Gastrocnemius medialis (tissue), 4 donors: ENCODE measurements at regions not wholly inside any gene's neighbourhood (a gene's known extent, or its start where the extent isn't known, plus 50 kb on each side); places are given as distances from the start of the nearest gene placed in this dataset.

ENCODE experiments used
- ATAC-seq, 2 donors: fragments of 150-250 bp; one replicate each; pipeline ENCODE4 v1.9.1; 2016
- DNase-seq, 2 donors: peaks; one replicate each; pipeline ENCODE4 v3.0.0-alpha.2; 2019
- H3K27ac ChIP-seq, 4 donors: fragments of 200-600 bp; sonication (generic); 1 replicate in 1 of 4; 2 replicates in 3 of 4; pipeline ENCODE4 v1.5.1; 2016 to 2018; ENCODE audit warnings: mild to moderate bottlenecking in 2 of 4, moderate library complexity in 1 of 4
- H3K27me3 ChIP-seq, 3 donors: fragments of 200-600 bp; sonication (generic) in 2 of 3; 1 replicate in 1 of 3; 2 replicates in 2 of 3; pipeline versions ENCODE4 v1.5.1 to v1.6.0; 2016 to 2019; ENCODE audit warnings: mild to moderate bottlenecking in 1 of 3, moderate library complexity in 1 of 3
- H3K36me3 ChIP-seq, 2 donors: fragments of 200-600 bp; sonication (generic) in 1 of 2; one replicate each; pipeline ENCODE4 v1.5.1; 2017 to 2018
- H3K4me1 ChIP-seq, 2 donors: fragments of 200-600 bp; sonication (generic) in 1 of 2; one replicate each; pipeline ENCODE4 v1.5.1; 2016 to 2017; ENCODE audit warnings: mild to moderate bottlenecking in 2 of 2
- H3K4me3 ChIP-seq, 4 donors: fragments of 200-600 bp; sonication (generic) in 3 of 4; 1 replicate in 1 of 4; 2 replicates in 3 of 4; pipeline ENCODE4 v1.5.1; 2016 to 2019; ENCODE audit warnings: mild to moderate bottlenecking in 2 of 4
- H3K9me3 ChIP-seq, 3 donors: fragments of 200-600 bp; sonication (generic) in 2 of 3; 1 replicate in 1 of 3; 2 replicates in 2 of 3; pipeline ENCODE4 v1.5.1; 2016 to 2019
- CTCF ChIP-seq, 5 experiments: fragments of 450-650 bp in 3 of 5; fragments of 200-600 bp in 2 of 5; sonication (generic) in 2 of 5; IDR thresholded peaks in 4 of 5; conservative IDR thresholded peaks in 1 of 5; 1 replicate in 4 of 5; 2 replicates in 1 of 5; pipeline ENCODE4 v1.5.1; 2016 to 2019; ENCODE audit warnings: antibody characterized with exemption in 5 of 5, mild to moderate bottlenecking in 3 of 5, moderate library complexity in 3 of 5
- POLR2A ChIP-seq, 2 donors: fragments of 450-650 bp; IDR thresholded peaks; one replicate each; pipeline ENCODE4 v1.6.1; 2017; ENCODE audit warnings: antibody characterized with exemption in 2 of 2, mild to moderate bottlenecking in 2 of 2, moderate library complexity in 2 of 2
- in situ Hi-C, 4 donors: fragments of 200-750 bp; cut with MboI; loops; one replicate each; pipeline versions ENCODE4 v1.15.0 to v1.8.0; 2017; ENCODE audit warnings: low sequenced_read_pairs in 4 of 4
- intact Hi-C: fragments of 100-400 bp; cut with DNase I; formaldehyde crosslinking; loops from one replicate; pipeline ENCODE4 v1.15.1; 2023; ENCODE audit warnings: low total_unique reads

GRCh38 chr12:83471341-83471740, 784.6 kb downstream of the TMTC2 start:
- Histone ChIP-seq H3K27me3 (no peaks in the 10 kb centered on the region), H3K4me1 (no peaks in the 10 kb centered on the region), H3K27ac (no peak overlapping the region), H3K4me3 (no peak overlapping the region), H3K36me3 (no peaks in the 10 kb centered on the region), H3K9me3 (no peaks in the 10 kb centered on the region)
- TF ChIP-seq CTCF (IDR thresholded peaks at IDR 0.05 in 4 of 5, conservative IDR thresholded peaks at IDR 0.05 in 1 of 5) = no peak
- TF ChIP-seq POLR2A (IDR thresholded peaks at IDR 0.05) = no peak
- in situ Hi-C loops = no loop called here
- DNase-seq (no peak), ATAC-seq (no peak)
- intact Hi-C loops = no loop called here

- TF ChIP-seq POLR2A (IDR thresholded peaks at IDR 0.05) (no peak), CTCF (IDR thresholded peaks at IDR 0.05 in 4 of 5, conservative IDR thresholded peaks at IDR 0.05 in 1 of 5) (no peak)
- in situ Hi-C loops (no loop called here), intact Hi-C loops (no loop called here)
- DNase-seq (no peak), ATAC-seq (no peak)
- Histone ChIP-seq H3K27ac (no peak overlapping the region), H3K9me3 (no peaks in the 10 kb centered on the region), H3K4me1 (no peaks in the 10 kb centered on the region), H3K27me3 (no peaks in the 10 kb centered on the region), H3K36me3 (no peaks in the 10 kb centered on the region), H3K4me3 (no peak overlapping the region)
These were observed 784.0 kb downstream of the TMTC2 start for GRCh38 chr12:83470749-83471148.

GRCh38 chr12:83468988-83469908, 782.5 kb downstream of the TMTC2 start:
- intact Hi-C loops (no loop called here), in situ Hi-C loops (no loop called here)
- H3K27me3 ChIP-seq = no peaks in the 10 kb centered on the region
- no peaks in the 10 kb centered on the region for H3K9me3 ChIP-seq
- H3K36me3 ChIP-seq = no peaks in the 10 kb centered on the region
- no peak for ATAC-seq
- H3K4me3 ChIP-seq = no peak overlapping the region
- no peaks in the 10 kb centered on the region for H3K4me1 ChIP-seq
- H3K27ac ChIP-seq = no peak overlapping the region
- TF ChIP-seq POLR2A (IDR thresholded peaks at IDR 0.05) (no peak), CTCF (IDR thresholded peaks at IDR 0.05 in 4 of 5, conservative IDR thresholded peaks at IDR 0.05 in 1 of 5) (no peak)
- no peak for DNase-seq

GRCh38 chr12:83465632-83466031, 778.9 kb downstream of the TMTC2 start:
- no peaks in the 10 kb centered on the region for H3K27me3 ChIP-seq
- no peaks in the 10 kb centered on the region for H3K4me1 ChIP-seq
- intact Hi-C loops (no loop called here), in situ Hi-C loops (no loop called here)
- H3K4me3 ChIP-seq = no peak overlapping the region
- DNase-seq = no peak
- no peak for ATAC-seq
- H3K36me3 ChIP-seq = no peaks in the 10 kb centered on the region
- no peaks in the 10 kb centered on the region for H3K9me3 ChIP-seq
- TF ChIP-seq POLR2A (IDR thresholded peaks at IDR 0.05) (no peak), CTCF (IDR thresholded peaks at IDR 0.05 in 4 of 5, conservative IDR thresholded peaks at IDR 0.05 in 1 of 5) (no peak)
- no peak overlapping the region for H3K27ac ChIP-seq
